ENCODE measurements at regions not wholly inside any gene's neighbourhood (a gene's known extent, or its start where the extent isn't known, plus 50 kb on each side); places are given as distances from the start of the nearest gene placed in this dataset.
"Not testable (repeated sequence)": the region's sequence is repeated elsewhere in the genome, so short reads cannot be mapped to it uniquely, and the experiment has no call there.

- DNase-seq (ENCODE audit: low spot score) = no peak
Measured at GRCh38 chr2:167681234-167682015, 566.0 kb downstream of the STK39 start.

DNA sequence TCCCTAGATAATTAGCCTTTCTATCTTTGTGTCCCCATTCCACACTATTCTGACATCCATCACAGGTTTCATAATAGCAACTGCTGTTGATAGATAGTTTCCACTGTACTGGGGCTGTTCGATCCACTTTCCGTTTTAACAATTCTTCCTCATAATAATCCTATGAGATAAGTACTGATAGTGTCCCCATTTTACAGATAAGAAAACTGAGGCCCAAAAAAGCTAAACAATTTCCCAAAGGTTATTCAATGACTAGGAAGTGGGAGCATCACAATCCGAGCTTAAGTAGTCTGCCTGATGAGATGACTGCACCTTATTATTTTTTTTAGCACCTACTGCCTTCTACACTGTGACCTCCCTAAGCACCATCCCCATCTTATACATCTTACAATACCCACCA is 569.2 kb downstream of the STK39 start:
- DNase-seq (ENCODE audit: low spot score) = no peak

GRCh38 chr2:167675906-167676305 is 571.5 kb downstream of the STK39 start:
- DNase-seq (ENCODE audit: low spot score) = no peak

DNA sequence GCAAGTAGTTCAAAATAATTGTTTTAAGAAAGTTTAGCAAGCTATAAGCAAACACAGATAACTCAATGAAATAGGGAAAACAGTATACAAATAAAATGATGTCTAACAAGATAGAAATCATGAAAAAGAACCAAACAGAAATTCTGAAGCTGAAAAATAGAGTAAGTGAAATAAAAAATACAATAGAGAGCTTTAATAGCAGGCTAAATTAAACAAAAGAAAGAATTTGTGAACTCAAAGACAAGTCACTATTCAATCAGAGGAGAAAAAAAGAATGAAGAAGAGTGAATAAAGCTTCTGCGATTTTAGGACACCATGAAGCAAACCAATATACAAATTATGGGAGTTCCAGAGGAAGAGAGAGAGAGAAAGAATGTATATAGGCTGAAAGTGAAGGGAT is 576.8 kb downstream of the STK39 start:
- DNase-seq (ENCODE audit: low spot score) = no peak

DNA sequence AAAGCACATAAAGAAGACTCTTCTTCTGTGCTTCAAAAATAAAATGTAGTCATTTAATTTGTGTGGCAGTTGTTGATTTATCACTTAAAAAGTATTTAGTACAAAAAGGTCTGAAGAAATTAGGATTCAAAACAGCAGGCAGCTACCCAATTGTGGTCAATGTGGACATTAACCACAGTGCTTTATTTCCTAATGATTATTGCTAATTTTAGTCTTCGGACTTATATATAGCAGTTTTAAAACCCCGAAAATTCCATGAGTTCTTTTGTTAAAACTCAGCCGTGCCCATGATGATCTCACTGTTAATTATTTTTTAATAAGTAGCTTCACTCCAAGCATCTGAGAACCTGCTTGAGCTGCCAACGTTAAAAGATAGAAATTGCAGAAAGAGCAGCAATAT is 594.3 kb downstream of the STK39 start:
- DNase-seq (ENCODE audit: low spot score) = no peak

GRCh38 chr2:167652401-167652800 is 595.0 kb downstream of the STK39 start:
- no peak for DNase-seq (ENCODE audit: low spot score)

DNA sequence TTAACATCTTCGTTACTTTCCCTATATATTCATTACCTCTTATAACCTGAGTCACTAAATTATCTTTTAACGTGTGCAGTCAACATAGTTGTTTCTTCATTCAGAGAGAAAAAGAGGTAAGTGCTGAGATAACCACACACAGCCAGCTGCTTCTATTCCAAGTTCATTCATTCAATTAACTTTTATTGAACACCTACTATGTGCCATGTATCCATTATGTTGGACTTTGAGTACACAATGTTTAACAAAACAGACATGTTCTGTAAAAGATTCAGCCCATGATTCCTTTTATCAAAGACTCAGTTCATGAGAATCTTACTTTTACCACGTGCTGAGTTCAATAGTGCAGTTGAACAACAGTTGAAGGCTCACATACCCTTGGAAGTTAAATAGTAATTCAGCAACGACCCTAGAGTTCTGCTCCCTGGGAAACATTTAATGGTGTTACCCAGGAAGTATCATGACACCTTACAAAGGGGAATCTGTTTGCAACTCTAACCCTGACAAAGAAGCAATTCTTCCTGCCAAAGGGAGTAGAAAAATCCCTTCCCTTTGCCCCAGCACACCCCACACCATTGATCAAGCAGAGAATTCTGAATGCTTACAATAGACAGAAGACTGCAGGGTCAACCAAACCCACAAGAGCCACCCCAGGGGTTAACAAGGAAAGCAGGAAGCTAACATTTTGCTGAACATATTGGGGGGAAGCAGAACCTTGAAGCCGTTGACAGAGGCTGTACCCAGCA is 595.8 kb downstream of the STK39 start:
- DNase-seq (ENCODE audit: low spot score) = no peak

DNA sequence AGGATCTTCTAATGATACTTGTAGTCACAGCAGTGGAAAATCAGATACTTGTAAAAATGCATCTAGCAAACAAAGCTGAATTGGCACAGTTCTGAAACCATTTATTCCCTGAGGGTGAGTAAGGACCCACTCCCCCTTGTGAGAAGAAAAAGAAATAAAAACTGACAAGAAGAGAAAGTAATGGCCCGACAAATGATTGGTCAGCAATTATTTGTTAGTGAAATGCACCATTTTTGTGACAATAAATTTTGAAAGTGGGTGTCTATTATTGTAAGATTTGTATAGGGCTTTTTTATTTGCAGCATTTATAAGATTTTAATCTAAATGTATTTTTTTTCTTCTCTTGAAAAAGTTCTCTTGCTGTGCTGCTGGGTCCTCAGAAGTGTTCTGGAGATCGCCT is 600.8 kb downstream of the STK39 start:
- DNase-seq (ENCODE audit: low spot score) = no peak

GRCh38 chr2:167640096-167640495 is 607.3 kb downstream of the STK39 start:
- DNase-seq (ENCODE audit: low spot score) = no peak

DNA sequence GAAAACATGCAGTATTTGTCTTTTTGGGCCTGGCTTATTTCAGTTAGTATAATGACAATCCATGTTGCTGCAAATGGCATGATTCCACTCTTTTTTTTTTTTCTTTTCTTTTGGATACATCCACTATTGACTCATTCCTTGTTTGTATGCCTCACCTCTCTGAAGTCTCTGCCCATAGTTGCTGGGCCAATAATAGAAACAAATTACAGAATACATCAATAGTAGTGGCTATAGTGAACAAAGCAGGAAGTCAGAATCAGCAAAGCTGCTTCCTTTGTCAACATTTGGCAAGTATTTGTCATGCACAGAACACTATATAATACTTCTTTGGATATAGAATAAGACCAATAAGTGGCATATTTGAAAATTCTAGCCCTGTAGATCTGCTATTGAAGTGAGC is 609.7 kb downstream of the STK39 start:
- DNase-seq (ENCODE audit: low spot score) = no peak

- not testable (repeated sequence) for DNase-seq (ENCODE audit: low spot score)
Measured at GRCh38 chr2:167632271-167632670, 615.1 kb downstream of the STK39 start.

DNA sequence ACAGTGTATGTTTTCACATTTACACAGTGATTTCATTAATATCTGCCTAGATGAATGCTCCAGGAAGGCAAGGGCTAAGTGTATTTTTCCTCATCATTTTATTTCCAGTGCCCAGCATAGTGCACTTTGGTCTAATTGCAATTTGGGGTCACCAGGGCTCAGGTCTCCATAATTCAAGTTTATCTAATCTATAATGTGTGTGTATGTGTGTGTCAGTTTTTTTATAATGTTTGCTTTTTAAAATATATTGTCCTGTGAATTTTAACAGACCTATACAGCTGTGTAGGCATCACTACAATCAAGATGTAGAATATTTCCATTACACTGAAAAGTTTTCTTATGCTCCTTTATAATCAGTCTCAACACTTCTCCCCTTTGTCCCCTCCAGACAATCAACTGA is 620.4 kb downstream of the STK39 start:
- DNase-seq (ENCODE audit: low spot score) = no peak

GRCh38 chr2:167626301-167626700 is 621.1 kb downstream of the STK39 start:
- DNase-seq (ENCODE audit: low spot score) = no peak

DNA sequence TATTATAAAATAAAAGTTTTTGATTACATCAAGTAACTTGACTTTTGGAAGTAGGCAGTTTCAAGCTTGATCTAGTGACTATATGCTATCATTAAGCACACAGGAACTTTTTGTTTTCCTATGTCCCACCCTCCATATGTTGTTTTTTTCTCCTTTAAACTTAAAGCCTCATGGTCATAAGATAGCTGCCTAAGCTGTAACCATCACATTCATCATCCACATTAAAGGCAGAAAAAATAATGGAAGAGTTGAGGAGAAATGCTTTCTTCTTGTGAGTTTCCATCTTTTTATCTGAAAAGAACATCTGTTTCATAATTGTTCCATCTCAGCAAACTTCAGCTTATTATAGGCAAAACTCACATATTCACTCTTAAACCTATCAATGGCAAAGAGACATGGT is 630.4 kb downstream of the STK39 start:
- no peak for DNase-seq (ENCODE audit: low spot score)

GRCh38 chr2:167613471-167613870 is 633.9 kb downstream of the STK39 start:
- DNase-seq (ENCODE audit: low spot score) = no peak

DNA sequence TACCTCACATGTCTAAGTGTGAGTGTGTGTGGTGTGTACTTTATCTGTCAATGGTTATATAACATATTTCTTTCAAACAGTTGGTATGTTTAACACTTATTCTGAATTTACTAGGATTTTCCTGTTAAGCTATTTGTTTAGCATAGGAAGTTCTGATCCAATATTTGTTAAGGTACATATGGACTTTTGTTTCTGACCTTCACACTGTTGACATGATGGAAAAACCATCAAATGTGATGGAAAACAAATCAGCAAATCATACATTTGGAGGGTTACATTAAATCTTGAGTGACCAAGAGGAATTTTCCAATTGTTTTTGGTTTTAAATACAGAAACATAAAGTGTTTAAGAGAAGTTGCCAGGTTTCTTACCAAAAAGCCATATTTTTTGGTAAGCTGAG is 638.9 kb downstream of the STK39 start:
- DNase-seq (ENCODE audit: low spot score) = no peak

- DNase-seq (ENCODE audit: low spot score) = no peak
Measured at GRCh38 chr2:167607731-167608130, 639.7 kb downstream of the STK39 start.

- DNase-seq (ENCODE audit: low spot score) = no peak
Measured at GRCh38 chr2:167607211-167607610, 640.2 kb downstream of the STK39 start.

GRCh38 chr2:167602122-167602521 is 645.3 kb downstream of the STK39 start:
- DNase-seq (ENCODE audit: low spot score) = no peak

GRCh38 chr2:167599219-167599618 is 648.2 kb downstream of the STK39 start:
- no peak for DNase-seq (ENCODE audit: low spot score)

- no peak for DNase-seq (ENCODE audit: low spot score)
Measured at GRCh38 chr2:167595839-167596471, 651.4 kb downstream of the STK39 start.

DNA sequence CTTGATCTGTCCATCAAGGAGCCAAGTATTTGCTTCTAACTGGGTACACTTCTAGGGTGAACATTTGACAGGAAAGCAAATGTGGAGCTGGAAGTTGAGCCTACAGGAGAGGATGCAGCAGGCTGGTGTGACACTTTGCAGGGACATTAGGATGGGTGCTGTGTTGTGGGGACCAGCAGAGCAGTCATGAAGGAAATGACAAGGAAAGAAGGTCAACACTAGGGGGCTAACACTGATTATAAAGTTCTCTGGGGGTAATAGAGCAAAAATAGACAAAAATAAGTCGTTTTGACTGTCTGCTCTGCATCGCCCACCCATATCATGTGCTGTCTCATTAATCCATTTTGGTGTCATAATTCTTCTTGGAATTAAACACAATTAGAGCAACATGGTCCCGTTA is 652.4 kb downstream of the STK39 start:
- DNase-seq (ENCODE audit: low spot score) = no peak

DNA sequence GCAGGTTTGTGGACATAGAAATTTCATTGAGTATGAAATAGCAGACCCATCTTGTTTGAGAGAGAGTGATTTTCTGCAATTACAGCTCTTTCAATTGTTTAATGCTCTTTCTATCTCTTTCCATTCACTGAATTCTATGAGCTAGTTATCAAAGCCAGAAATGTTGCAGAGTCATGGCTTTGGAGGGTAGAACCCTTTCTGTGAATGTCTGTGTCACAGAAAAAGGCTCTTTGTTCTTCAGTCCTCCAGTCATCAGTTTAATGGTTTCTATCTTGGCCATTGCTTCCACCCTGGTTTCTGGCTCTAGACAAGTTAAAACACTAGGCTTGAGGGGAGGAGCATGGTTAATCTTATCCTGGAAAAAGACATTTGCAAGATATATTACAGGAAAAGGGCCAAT is 655.0 kb downstream of the STK39 start:
- no peak for DNase-seq (ENCODE audit: low spot score)
